GM19463 (cell line): ENCODE measurements at regions not wholly inside any gene's neighbourhood (a gene's known extent, or its start where the extent isn't known, plus 50 kb on each side); places are given as distances from the start of the nearest gene placed in this dataset.

ENCODE experiments used
- ATAC-seq: cut with Tn5 transposase; IDR thresholded peaks from one replicate; pipeline ENCODE4 v1.9.1; 2021; ENCODE audit warnings: mild to moderate bottlenecking, moderate library complexity; ENCODE audit not compliant: unreplicated experiment

DNA sequence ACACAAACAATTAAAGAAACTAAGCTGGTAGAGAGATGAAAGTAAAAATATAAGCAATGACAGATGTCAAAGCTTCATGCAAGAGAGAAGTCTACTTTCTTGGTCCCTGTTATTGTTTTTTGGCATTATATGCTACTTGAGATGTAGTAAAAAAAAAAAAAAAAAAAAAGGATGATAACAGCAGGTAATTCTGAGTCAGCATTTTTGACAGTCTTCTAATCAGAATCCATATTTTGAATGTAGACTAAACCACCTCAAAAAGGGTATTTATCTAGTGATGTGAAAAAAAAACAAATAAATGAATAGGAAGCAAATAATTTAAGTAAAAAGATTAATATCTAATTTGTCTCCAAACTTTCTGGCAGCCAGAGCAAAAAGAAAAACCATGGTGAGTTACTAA is 422.2 kb upstream of the CPEB2 start:
- ATAC-seq: no peak

DNA sequence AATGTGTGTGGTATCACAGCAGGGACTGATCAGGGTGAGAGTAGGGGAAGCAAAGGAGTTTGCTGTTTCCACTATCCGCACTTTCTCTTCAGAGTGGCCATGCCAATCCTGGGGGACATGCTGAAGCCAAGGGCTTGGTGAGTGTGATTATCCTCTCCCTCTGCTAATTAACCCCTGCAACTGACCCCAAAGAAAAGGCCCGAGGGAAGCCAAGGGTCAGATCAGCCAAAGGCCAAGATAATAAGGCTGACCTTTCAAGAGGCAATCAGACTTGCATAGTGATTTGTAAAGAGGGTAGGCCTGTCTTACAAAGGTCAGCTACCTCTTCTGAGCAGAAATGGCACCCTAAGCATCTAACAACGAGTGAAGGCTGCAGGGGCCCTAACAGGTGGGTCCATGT is 420.5 kb upstream of the CPEB2 start:
- ATAC-seq: no peak

- no peak for ATAC-seq
These were observed 419.6 kb upstream of the CPEB2 start for GRCh38 chr4:14582677-14583076.

GRCh38 chr4:14583331-14583730 is 418.9 kb upstream of the CPEB2 start:
- no peak for ATAC-seq

GRCh38 chr4:14583752-14584151 is 418.5 kb upstream of the CPEB2 start:
- no peak for ATAC-seq

DNA sequence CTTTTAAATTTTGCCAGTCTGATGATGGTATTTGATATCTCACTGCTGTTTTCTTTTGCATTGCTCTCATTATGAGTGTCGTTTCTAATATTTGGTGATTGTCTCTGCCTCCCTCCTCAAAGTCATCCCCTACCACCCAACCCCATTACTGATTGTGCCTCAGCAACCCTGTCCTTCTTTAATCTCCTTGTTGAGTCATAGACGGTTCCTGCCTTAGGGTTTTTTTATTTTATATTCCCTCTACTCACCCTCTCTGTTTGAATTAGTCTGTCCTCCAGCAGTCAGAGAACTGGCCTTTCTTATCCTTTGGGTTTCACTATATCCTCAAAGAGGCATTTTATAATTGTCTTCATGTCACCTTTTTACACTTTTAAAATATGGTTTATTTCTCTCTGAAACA is 409.3 kb upstream of the CPEB2 start:
- no peak for ATAC-seq

- ATAC-seq: no peak
These were observed 406.3 kb upstream of the CPEB2 start for GRCh38 chr4:14596028-14596427.

DNA sequence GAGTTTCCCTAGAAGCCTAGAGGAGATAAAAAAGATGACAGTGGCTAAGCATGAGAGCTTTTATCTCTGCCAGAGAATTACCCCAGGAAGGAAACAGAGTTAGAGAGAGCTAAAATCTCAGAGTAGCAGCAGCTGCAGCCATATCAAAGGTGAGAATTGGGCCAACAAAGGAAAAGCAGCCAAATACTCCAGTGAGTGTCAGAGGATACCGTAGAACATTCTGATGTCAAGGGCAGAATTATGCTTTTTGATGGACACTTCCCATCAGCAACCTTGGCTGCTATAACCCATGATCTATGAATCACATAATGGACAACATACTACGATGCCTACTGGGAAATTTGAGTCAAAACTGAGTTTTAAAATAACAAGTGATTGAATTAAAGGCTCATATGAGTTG is 405.8 kb upstream of the CPEB2 start:
- ATAC-seq: no peak

GRCh38 chr4:14596904-14597303 is 405.4 kb upstream of the CPEB2 start:
- ATAC-seq: no peak

DNA sequence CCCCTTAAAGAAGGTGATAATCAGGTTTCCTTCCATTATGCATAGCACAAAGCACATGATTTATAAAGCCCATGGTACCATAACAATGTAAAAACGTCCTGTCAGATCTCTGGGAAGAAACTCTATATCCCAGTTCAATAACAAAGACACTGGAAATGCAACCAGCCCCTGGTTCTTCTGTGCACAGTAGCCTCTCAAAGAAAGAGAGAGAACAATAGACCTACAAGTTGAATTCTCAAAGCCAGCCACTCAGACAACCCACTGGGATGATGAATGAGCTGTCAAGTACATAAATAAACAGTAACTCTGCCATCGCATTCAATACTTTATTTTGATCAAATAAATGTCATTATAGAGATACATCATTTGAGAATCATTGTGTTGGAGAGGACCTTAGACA is 400.1 kb upstream of the CPEB2 start:
- ATAC-seq: no peak

- no peak for ATAC-seq
These were observed 395.3 kb upstream of the CPEB2 start for GRCh38 chr4:14607001-14607400.

- ATAC-seq: no peak
These were observed 394.7 kb upstream of the CPEB2 start for GRCh38 chr4:14607578-14607977.

- ATAC-seq: no peak
These were observed 393.7 kb upstream of the CPEB2 start for GRCh38 chr4:14608630-14609029.

- ATAC-seq: no peak
These were observed 387.4 kb upstream of the CPEB2 start for GRCh38 chr4:14614840-14615239.

DNA sequence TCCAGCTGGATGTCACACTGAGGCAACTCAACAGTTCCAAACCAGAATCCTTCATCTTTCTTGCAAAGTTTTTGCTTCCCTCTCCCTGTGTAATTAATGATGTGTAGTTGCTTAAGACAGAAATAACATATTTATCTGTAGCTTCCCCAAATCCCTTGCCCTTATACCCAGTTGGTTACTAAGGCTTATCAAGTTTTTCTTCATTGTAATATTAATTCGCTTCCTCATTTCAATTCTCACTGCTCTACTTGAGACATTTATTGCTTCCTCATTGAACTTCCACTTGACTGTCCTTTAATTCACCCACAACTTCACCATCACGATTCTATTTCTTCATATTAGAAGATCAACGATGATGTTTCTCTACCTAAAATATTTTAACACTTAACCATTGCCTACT is 386.6 kb upstream of the CPEB2 start:
- ATAC-seq: no peak

DNA sequence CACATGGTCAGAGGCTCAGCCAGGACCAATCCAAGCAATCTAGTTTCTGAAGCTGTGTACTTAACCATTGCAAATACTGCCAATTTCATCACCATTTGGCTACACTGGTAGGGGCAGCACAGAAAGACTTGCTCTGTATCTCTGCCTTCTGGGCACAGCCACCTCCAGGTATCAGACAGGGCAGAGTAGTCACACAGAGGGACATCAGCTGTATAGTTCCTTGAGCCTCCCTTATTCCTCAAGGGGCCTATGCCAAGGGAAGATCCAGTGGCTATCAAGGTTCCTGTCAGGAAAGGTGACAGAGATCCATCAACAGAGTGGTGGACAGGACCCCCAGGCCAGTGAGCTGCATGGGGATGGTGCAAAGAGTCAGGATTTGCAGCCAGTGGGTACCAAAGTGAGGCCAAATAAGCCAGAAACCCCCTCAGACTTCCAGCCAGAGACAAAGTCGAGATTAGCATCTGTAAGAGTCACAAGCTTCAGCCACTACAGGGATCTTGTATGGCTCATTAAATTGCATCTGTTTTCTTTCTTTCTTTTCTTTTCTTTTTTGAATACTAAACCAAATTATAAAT is 381.6 kb upstream of the CPEB2 start:
- no peak for ATAC-seq

- ATAC-seq: no peak
These were observed 380.4 kb upstream of the CPEB2 start for GRCh38 chr4:14621731-14622463.

DNA sequence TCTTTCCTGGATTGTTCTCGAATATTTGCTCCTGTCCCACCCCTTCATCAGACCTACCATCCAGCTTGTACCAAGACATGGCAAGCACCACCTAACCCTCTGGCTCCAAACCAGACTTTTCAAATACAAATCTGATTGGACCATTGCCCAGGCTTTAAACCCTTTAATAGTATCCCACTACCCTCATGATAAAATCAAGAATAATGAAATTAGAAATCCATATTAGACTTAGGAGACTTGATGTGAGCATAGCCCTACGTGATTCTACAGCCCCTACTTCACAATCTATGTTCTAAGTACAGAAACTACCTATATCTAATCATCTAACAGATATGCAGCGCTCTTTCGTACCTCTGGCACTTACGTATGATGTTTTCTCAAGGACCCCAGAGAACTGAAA is 375.2 kb upstream of the CPEB2 start:
- ATAC-seq: no peak

DNA sequence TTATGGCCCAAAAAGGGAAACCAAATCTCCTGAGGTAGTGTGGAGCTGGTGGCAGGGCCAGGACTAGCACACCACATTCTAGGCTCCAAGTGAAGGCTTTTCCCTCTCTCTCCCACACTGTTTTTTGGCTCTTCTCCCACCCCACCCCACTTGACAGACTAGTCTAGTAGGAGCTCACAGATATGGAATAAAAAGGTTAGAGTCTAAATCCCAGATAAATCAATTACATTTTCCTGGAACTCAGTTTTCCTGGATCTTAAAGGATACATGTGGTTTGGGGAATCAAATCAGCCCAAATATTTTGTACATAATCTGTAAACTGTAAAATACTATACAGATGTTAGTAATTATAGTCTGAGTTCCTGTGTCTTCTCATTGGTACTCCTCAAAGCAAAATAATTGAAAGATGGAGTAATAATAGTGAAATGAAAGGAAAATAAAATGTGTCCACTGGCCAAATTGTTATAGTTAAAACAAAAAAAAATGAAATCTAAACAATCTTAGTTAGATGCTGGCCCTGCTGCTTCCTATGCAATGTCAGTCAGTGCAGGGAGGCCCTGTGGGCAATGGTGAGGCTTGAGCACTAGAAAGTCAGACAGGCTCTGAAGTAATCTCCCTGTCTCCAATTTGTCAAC is 370.4 kb upstream of the CPEB2 start:
- no peak for ATAC-seq

GRCh38 chr4:14636563-14636962 is 365.7 kb upstream of the CPEB2 start:
- no peak for ATAC-seq

- no peak for ATAC-seq
These were observed 361.8 kb upstream of the CPEB2 start for GRCh38 chr4:14640476-14640875.

DNA sequence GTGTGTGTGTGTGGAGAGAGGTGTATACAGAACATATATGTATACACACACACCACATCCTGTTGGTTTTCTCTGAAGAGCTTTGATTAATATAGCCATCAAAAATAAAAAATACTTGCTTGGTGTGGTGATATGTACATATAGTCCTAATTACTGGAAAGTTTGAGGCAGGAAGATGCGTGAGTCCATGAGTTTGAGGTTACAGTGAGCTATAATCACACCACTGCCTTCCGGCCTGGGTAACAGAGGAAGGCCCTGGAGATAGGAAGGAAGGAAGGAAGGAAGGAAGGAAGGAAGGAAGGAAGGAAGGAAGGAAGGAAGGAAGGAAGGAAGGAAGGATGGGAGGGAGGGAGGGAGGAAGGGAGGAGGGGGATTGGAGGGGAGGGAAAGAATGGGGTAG is 360.4 kb upstream of the CPEB2 start:
- ATAC-seq: no peak
